ENCODE measurements at regions not wholly inside any gene's neighbourhood (a gene's known extent, or its start where the extent isn't known, plus 50 kb on each side); places are given as distances from the start of the nearest gene placed in this dataset.

DNA sequence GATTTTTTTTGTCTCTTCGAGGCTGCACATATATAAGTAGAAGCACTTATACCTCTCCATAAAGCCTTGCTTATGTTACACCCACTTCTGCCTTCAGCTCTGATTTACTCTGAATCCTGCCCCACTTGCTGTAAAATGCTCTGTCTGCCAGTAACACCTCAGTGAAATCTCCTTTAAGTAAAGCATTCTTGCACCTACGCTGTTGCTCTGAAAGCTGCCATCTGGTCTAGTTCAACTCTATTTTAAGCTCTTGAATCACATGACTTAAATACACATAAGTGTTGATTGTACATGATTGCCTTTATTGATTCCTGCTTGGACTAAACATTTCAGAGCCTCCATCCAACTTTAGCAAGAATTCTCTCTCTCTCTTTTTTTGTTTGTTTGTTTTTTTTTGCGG, 609.0 kb upstream of the CELF4 start:
- TF ChIP-seq CTCF (IDR thresholded peaks at IDR 0.05 in 2 of 3, conservative IDR thresholded peaks at IDR 0.05 in 1 of 3; ENCODE audit: control insufficient read depth in 2 of 3, extremely low read depth in 1 of 3, insufficient read depth in 1 of 3, low read depth in 3 of 3, low read length in 3 of 3) (no peak), NBN (IDR thresholded peaks at IDR 0.05) (no peak), SMAD1 (IDR thresholded peaks at IDR 0.05; ENCODE audit: low read depth, partially characterized antibody) (no peak), POLR2AphosphoS5 (IDR thresholded peaks at IDR 0.05; ENCODE audit: low read length) (no peak), CHD2 (IDR thresholded peaks at IDR 0.05; ENCODE audit: borderline replicate concordance, low read depth, low read length) (no peak), NR2C2 (IDR thresholded peaks at IDR 0.05; ENCODE audit: borderline replicate concordance, control insufficient read depth, insufficient read length, low read depth) (no peak), EP300 (IDR thresholded peaks at IDR 0.05; ENCODE audit: borderline replicate concordance in 1 of 2, control insufficient read depth in 1 of 2, low read depth in 2 of 2, low read length in 2 of 2) (no peak), SIX5 (IDR thresholded peaks at IDR 0.05; ENCODE audit: low read depth, low read length, severe bottlenecking) (no peak), SMAD5 (IDR thresholded peaks at IDR 0.05; ENCODE audit: low read depth) (no peak), TCF12 (IDR thresholded peaks at IDR 0.05; ENCODE audit: low read depth, low read length) (no peak), JUND (IDR thresholded peaks at IDR 0.05; ENCODE audit: low read depth, low read length) (no peak)

Measured in GM12878 (cell line).